T47D (cell line): ENCODE measurements at regions not wholly inside any gene's neighbourhood (a gene's known extent, or its start where the extent isn't known, plus 50 kb on each side); places are given as distances from the start of the nearest gene placed in this dataset.

Source experiments
- DNase-seq, 2 experiments: peaks; one replicate each; pipeline versions ENCODE4 v3.0.0 to v3.0.0-alpha.2; 2011 to 2012; ENCODE audit warnings: low read depth in 1 of 2, low spot score in 1 of 2
- JUND ChIP-seq: IDR thresholded peaks from 2 replicates; pipeline ENCODE4 v1.6.1; 2012; ENCODE audit warnings: low read depth
- in situ Hi-C: cut with HindIII; loops from 2 replicates; pipeline ENCODE4 v1.10.0; 2016; ENCODE audit warnings: low sequenced_read_pairs, low pct_unique_long_range_greater_than_20kb

DNA sequence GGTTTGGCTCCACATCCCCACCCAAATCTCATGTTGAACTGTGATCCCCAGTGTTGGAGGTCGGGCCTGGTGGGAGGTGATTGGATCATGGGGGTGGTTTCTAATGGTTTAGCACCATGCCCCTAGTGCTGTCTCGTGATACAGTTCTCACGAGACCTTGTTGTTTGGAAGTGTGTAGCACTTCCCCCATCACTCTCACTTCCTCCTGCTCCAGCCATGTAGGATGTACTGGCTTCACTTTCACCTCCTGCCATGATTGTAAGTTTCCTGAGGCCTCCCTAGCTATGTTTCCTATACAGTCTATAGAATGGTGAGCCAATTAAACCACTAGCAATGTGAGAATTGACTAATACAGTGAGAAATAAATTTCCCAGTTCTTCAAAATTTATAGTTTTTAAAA, 325.9 kb downstream of the FSIP2 start:
- in situ Hi-C loops = no loop called here
- DNase-seq = no peak
- TF ChIP-seq JUND = no peak

GRCh38 chr2:186065491-186065890, 326.9 kb downstream of the FSIP2 start:
- TF ChIP-seq JUND = no peak
- DNase-seq = no peak
- in situ Hi-C loops = no loop called here

GRCh38 chr2:186068139-186068801, 329.7 kb downstream of the FSIP2 start:
- no peak for DNase-seq
- in situ Hi-C loops = no loop called here
- no peak for TF ChIP-seq JUND

GRCh38 chr2:186069676-186070075, 331.1 kb downstream of the FSIP2 start:
- DNase-seq = no peak
- no peak for TF ChIP-seq JUND
- in situ Hi-C loops = no loop called here

DNA sequence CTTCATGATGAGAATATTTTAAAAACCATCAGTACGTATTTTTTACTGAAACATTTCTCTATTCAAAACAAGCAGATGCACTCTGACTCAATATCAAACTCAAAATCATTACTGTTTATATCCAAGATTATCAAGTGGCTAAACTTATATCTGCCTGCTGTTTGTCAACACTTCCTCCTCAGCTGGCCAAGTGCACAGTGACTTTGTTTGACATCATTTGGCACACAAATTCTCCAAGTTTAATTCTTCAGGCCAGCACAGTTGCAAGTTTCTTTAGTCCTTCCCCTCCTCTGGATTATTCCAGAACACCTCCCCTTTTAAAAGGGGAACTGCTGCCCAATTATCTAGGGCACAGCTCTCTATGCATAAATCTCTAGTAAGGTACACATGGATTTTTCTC, 346.6 kb downstream of the FSIP2 start:
- no peak for TF ChIP-seq JUND
- in situ Hi-C loops = no loop called here
- no peak for DNase-seq

DNA sequence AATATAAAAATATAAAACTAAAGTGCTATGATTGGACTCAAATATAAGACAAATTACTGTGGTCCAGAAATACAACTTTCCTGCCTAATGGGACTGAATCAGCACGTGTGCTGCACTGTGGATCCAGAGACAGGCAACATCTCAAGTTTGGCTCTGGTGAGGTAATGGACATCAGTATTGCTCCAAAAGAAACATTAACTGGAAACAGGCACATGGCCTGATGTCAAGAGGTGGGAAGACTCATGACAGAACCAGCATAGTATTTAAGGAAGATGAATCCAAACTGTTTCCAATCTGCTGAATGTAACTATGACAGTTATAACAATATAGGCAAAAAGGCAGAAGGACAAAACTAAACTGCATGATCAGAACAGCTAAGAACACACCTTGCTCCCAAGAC, 354.6 kb downstream of the FSIP2 start:
- in situ Hi-C loops = no loop called here
- TF ChIP-seq JUND = no peak
- no peak for DNase-seq

- in situ Hi-C loops = no loop called here
- TF ChIP-seq JUND = no peak
Measured at GRCh38 chr2:186098821-186099220, 360.2 kb downstream of the FSIP2 start.

DNA sequence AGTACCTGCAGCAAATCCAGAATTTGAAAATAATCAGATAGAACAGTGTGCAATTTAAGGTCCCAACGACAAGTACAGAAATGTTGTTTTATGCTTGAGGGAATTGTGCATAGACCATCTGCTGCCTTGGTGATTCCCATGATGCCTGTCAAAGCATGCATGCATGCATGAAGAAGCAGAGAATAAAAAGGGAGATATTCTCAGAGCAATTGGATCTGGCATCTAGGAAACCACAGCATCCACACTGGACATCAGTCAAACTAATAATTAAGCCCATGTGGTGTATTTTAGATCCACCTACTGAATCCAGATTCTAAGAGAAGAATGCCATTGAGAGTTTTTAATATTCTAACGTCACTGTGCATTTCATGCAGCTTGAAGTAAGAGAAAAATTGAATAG, 361.2 kb downstream of the FSIP2 start:
- TF ChIP-seq JUND = no peak
- no peak for DNase-seq
- in situ Hi-C loops = no loop called here

More at GRCh38 chr2:186098821-186099220, 360.2 kb downstream of the FSIP2 start:
- no peak for DNase-seq

DNA sequence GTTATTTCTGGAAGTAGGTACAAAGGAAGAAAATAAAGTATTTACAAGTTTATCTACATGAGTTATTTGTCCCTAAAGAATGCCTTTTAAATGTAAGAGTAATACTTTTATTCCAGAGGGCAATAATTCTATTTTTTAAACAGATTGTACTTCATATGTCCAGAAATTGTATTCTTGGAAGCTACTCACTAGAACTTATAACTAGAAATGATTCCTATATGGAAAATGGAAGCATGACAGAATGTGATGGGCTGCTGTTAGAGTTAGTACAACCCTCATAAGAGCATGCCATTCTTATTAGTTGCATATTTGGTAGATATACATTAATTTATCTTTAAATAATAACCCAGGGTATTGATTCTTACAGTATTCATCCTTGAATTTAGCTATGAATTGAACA, 362.0 kb downstream of the FSIP2 start:
- in situ Hi-C loops = no loop called here
- TF ChIP-seq JUND = no peak
- no peak for DNase-seq

- in situ Hi-C loops = no loop called here
- DNase-seq = no peak
- TF ChIP-seq JUND = no peak
Measured at GRCh38 chr2:186101616-186102015, 363.0 kb downstream of the FSIP2 start.

DNA sequence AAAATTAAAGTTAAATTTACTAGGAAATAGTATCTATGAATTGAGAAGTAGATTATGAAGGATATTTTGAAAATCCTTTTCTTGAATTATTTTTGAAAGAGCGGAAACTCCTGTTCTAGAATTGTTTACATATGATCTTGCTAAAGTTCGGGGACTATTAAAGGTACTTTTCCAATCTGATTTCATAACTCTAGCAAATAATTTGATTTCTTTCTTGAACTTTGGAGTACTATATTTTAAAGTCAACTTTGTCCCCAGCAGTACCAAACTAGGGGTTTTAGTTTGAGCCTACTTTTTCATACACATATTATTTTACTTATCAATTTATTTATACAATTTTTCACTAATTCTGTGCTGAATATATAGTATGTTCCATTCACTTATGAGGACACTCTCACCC, 364.7 kb downstream of the FSIP2 start:
- no peak for DNase-seq
- in situ Hi-C loops = no loop called here
- TF ChIP-seq JUND = no peak

DNA sequence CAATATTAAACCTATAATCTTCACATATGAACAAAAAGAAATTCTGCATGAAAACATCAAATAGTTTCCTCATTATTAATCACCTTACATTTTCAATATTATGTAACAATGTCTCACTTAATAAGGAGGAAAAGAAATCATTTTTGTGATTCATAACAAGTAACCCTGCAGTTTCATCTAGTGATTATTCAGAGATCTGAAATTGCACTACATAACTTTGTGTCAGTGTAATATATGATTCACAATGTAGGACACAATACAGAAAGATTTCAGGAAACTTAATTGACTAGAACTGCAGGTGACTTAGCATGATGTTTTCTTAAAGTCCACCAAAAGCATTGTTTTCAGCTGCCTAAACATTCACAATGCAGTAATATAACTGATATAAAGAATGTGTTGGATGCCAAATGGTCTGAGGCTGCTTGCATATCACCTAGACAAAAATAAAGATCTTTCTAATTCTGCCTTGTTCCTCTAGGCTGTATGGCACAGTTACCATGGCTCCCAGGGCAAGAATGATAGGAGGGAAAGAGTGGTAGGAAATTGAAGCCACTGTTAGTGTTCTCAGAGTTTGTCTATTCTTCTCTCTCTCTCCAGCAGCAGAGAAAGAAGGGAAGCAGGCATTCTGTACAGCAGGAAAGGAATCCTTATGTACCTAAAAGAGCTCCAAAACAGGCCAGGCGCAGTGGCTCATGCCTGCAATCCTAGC, 366.6 kb downstream of the FSIP2 start:
- no peak for TF ChIP-seq JUND
- in situ Hi-C loops = no loop called here
- no peak for DNase-seq

DNA sequence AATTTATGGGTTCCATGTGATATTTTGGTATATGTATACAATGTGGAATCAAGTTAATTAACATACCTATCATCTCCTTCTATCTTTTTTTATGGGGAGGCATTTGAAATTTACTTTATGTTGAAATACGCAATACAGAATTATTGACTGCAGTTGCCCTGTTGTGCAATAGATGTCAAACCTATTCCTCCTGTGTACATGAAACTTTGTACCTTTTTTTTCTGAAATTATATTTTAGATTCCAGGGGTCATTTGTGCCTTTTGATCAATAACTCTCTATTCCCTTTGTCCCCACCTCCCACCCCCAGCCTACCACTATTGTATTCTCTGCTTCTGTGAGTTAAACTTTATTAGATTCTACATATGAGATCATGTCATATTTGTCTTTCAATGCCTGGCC, 369.9 kb downstream of the FSIP2 start:
- no peak for DNase-seq
- TF ChIP-seq JUND = no peak
- in situ Hi-C loops = no loop called here

- in situ Hi-C loops = no loop called here
- DNase-seq = no peak
- no peak for TF ChIP-seq JUND
Measured at GRCh38 chr2:186113284-186113683, 372.8 kb upstream of the ZC3H15 start.
